Keratinocyte (primary cell): ENCODE measurements at regions not wholly inside any gene's neighbourhood (a gene's known extent, or its start where the extent isn't known, plus 50 kb on each side); places are given as distances from the start of the nearest gene placed in this dataset.

Experiments
- DNase-seq: peaks from one replicate; pipeline ENCODE4 v3.0.0-alpha.2; 2011; ENCODE audit warnings: low read depth, missing footprints, low spot score
- FAIRE-seq: peaks from 2 replicates; lab custom pipeline; 2011; peaks lifted over from hg19 to GRCh38; lab: Jason Lieb, UNC
- H2AFZ ChIP-seq: 2 replicates; pipeline ENCODE4 v1.6.0; 2012; ENCODE audit warnings: low read length, control low read depth, inconsistent platforms; ENCODE audit not compliant: control insufficient read depth
- H3K27ac ChIP-seq: 2 replicates; pipeline ENCODE4 v1.5.1; 2011; ENCODE audit warnings: low read length; ENCODE audit not compliant: control insufficient read depth, insufficient read depth
- H3K27me3 ChIP-seq: 3 replicates; pipeline ENCODE4 v1.6.0; 2011; ENCODE audit warnings: low read length; ENCODE audit not compliant: control insufficient read depth, insufficient read depth; ENCODE audit errors: extremely low read depth
- H3K36me3 ChIP-seq, 2 experiments: 2 replicates in 1 of 2; 3 replicates in 1 of 2; pipeline ENCODE4 v1.5.1; 2011; ENCODE audit warnings: low read length in 2 of 2, mild to moderate bottlenecking in 1 of 2; ENCODE audit not compliant: control insufficient read depth in 2 of 2, insufficient read depth in 2 of 2; ENCODE audit errors: extremely low read depth in 1 of 2
- H3K4me1 ChIP-seq: 3 replicates; pipeline ENCODE4 v1.5.1; 2011; ENCODE audit warnings: low read length; ENCODE audit not compliant: control insufficient read depth, insufficient read depth; ENCODE audit errors: extremely low read depth
- H3K4me2 ChIP-seq: 3 replicates; pipeline ENCODE4 v1.6.0; 2011; ENCODE audit warnings: low read depth, low read length; ENCODE audit not compliant: control insufficient read depth, insufficient read depth; ENCODE audit errors: extremely low read depth
- H3K4me3 ChIP-seq, 3 experiments: fragments of 200-600 bp in 1 of 3; sonication (generic) in 1 of 3; 2 replicates in 2 of 3; 3 replicates in 1 of 3; pipeline ENCODE4 v1.5.1; 2011 to 2016; ENCODE audit warnings: low read length in 3 of 3, mild to moderate bottlenecking in 3 of 3, control low read depth in 2 of 3, inconsistent platforms in 1 of 3, low read depth in 1 of 3, mixed read lengths in 1 of 3, mixed run types in 1 of 3, moderate library complexity in 1 of 3; ENCODE audit not compliant: control insufficient read depth in 2 of 3, insufficient read depth in 2 of 3; ENCODE audit errors: extremely low read depth in 1 of 3
- H3K79me2 ChIP-seq: 2 replicates; pipeline ENCODE4 v1.6.0; 2012; ENCODE audit warnings: low read length; ENCODE audit not compliant: control insufficient read depth, insufficient read depth
- H3K9ac ChIP-seq: 3 replicates; pipeline ENCODE4 v1.6.0; 2011; ENCODE audit warnings: low read length; ENCODE audit not compliant: control insufficient read depth, insufficient read depth; ENCODE audit errors: extremely low read depth
- H3K9me1 ChIP-seq: 3 replicates; pipeline ENCODE4 v1.6.0; 2011; ENCODE audit warnings: low read length; ENCODE audit not compliant: control insufficient read depth, insufficient read depth; ENCODE audit errors: extremely low read depth
- H3K9me3 ChIP-seq: 2 replicates; pipeline ENCODE4 v1.5.1; 2012; ENCODE audit warnings: low read depth, low read length; ENCODE audit not compliant: control insufficient read depth
- H4K20me1 ChIP-seq: 3 replicates; pipeline ENCODE4 v1.6.0; 2011; ENCODE audit warnings: low read length; ENCODE audit not compliant: control insufficient read depth, insufficient read depth; ENCODE audit errors: extremely low read depth
- EZH2 ChIP-seq: IDR thresholded peaks from one replicate; pipeline ENCODE4 v1.6.1; 2012; ENCODE audit warnings: inconsistent platforms, mild to moderate bottlenecking, low read length, moderate library complexity
- dilution Hi-C: fragments of 300-500 bp; cut with MboI; formaldehyde crosslinking; loops from one replicate; pipeline ENCODE4 v1.7.0; 2020; ENCODE audit warnings: low sequenced_read_pairs; ENCODE audit not compliant: extremely low pct_ligation_motif_present
- TF ChIP-seq, protein P1 (sequence below), 3 experiments: IDR thresholded peaks in 1 of 3; conservative IDR thresholded peaks in 1 of 3; optimal IDR thresholded peaks in 1 of 3; 2 replicates in 2 of 3; 3 replicates in 1 of 3; pipeline versions ENCODE3 to v1.5.1; 2011; ENCODE audit warnings: low read length in 3 of 3, mild to moderate bottlenecking in 3 of 3, moderate library complexity in 2 of 3, control low read depth in 1 of 3, inconsistent platforms in 1 of 3; ENCODE audit not compliant: insufficient read depth in 2 of 3; ENCODE audit errors: extremely low read depth in 1 of 3

- H3K36me3 ChIP-seq, result no peaks in the 10 kb centered on the region
- no peaks in the 10 kb centered on the region for H3K4me1 ChIP-seq
- FAIRE-seq (no peak), DNase-seq (no peak)
- no peak overlapping the region for H2AFZ ChIP-seq
- TF ChIP-seq, protein P1, sequence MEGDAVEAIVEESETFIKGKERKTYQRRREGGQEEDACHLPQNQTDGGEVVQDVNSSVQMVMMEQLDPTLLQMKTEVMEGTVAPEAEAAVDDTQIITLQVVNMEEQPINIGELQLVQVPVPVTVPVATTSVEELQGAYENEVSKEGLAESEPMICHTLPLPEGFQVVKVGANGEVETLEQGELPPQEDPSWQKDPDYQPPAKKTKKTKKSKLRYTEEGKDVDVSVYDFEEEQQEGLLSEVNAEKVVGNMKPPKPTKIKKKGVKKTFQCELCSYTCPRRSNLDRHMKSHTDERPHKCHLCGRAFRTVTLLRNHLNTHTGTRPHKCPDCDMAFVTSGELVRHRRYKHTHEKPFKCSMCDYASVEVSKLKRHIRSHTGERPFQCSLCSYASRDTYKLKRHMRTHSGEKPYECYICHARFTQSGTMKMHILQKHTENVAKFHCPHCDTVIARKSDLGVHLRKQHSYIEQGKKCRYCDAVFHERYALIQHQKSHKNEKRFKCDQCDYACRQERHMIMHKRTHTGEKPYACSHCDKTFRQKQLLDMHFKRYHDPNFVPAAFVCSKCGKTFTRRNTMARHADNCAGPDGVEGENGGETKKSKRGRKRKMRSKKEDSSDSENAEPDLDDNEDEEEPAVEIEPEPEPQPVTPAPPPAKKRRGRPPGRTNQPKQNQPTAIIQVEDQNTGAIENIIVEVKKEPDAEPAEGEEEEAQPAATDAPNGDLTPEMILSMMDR (optimal IDR thresholded peaks at IDR 0.05 in 1 of 3, IDR thresholded peaks at IDR 0.05 in 1 of 3, conservative IDR thresholded peaks at IDR 0.05 in 1 of 3; ENCODE audit: extremely low read depth in 1 of 3, insufficient read depth in 2 of 3, low read length in 3 of 3), result no peak
- TF ChIP-seq EZH2, result no peak
- no peak overlapping the region for H3K9ac ChIP-seq
- no peak overlapping the region for H3K4me3 ChIP-seq
- dilution Hi-C loops, result no loop called here
- H3K4me2 ChIP-seq, result no peak overlapping the region
- no peaks in the 10 kb centered on the region for H3K9me3 ChIP-seq
- H3K79me2 ChIP-seq, result no peaks in the 10 kb centered on the region
- H3K27ac ChIP-seq, result no peak overlapping the region
- no peaks in the 10 kb centered on the region for H3K27me3 ChIP-seq
- H3K9me1 ChIP-seq, result no peaks in the 10 kb centered on the region
- no peaks in the 10 kb centered on the region for H4K20me1 ChIP-seq
Observed at GRCh38 chr18:66979009-66979408, 375.1 kb upstream of the CDH19 start.

DNA sequence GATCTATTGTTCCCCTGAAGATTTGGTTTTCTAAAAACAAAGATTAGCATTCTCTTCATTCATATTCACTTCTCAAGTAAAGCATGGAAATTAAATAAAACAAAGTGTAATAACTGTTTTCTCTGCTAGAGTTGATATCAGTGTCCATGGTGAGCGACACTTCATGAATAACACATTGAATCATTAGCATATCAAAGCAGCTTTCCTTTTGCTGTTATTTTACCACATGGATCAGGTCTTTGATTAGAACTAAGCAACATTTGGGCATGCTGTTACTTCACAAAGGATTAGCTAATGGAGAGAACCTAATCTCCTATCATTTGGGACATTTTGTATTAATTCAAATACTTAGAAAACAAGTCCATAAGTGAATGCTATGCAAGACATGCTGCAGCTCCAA is 368.8 kb upstream of the CDH19 start:
- Histone ChIP-seq H3K4me3 (no peak overlapping the region), H3K4me2 (no peak overlapping the region), H3K79me2 (no peaks in the 10 kb centered on the region), H3K9me3 (no peaks in the 10 kb centered on the region), H3K9me1 (no peaks in the 10 kb centered on the region), H3K9ac (no peak overlapping the region), H2AFZ (no peak overlapping the region), H3K36me3 (no peaks in the 10 kb centered on the region), H3K4me1 (no peaks in the 10 kb centered on the region), H4K20me1 (no peaks in the 10 kb centered on the region), H3K27me3 (no peaks in the 10 kb centered on the region), H3K27ac (no peak overlapping the region)
- TF ChIP-seq, protein P1 (optimal IDR thresholded peaks at IDR 0.05 in 1 of 3, IDR thresholded peaks at IDR 0.05 in 1 of 3, conservative IDR thresholded peaks at IDR 0.05 in 1 of 3; ENCODE audit: extremely low read depth in 1 of 3, insufficient read depth in 2 of 3, low read length in 3 of 3), result no peak
- TF ChIP-seq EZH2, result no peak
- DNase-seq (no peak), FAIRE-seq (no peak)
- dilution Hi-C loops, result no loop called here
